ENCODE measurements at regions not wholly inside any gene's neighbourhood (a gene's known extent, or its start where the extent isn't known, plus 50 kb on each side); places are given as distances from the start of the nearest gene placed in this dataset.
"Not testable (repeated sequence)": the region's sequence is repeated elsewhere in the genome, so short reads cannot be mapped to it uniquely, and the experiment has no call there.

GRCh38 chr7:94277236-94277635 lies 117.5 kb upstream of the COL1A2 start:
- DNase-seq, result no peak

DNA sequence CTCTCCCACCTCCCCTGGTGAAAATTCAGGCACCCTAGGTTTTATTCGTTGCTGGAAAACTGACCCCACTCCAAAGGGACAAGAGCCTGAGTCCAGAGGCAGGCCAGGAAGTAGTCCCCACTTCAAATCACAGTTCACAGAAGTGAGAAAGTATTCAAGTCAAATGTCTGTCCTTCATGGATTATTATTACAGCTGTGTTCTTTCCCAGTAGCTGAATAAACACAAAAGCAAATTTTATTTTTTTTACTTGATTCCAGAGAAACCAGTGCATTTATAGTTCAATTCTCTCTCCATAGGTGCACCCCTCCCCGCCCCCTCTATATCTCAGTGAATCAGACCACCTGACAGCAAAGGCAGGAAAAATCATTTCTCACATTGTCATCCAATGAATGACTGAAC lies 113.8 kb upstream of the COL1A2 start:
- DNase-seq, result no peak

DNA sequence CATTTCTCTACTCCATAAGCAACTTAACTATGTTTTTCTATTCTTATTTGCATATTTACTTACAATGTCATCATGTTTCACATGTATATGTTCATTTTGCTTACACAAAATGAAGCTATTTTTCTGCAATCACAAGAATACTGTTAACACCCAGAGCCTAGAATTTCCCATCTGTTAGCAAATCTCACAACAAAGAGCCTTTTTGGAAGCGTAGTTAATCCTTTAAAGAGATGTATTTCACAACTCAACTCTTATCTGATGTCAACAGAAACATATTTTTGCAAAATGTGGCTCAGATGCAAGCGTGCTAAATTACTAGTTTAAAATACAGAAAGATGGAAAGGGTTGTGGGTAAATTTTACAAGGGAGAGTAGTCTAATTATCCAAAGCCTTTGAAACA lies 110.6 kb upstream of the COL1A2 start:
- no peak for DNase-seq

GRCh38 chr7:94286111-94286510 lies 108.6 kb upstream of the COL1A2 start:
- no peak for DNase-seq

- DNase-seq, result no peak
Measured at GRCh38 chr7:94288096-94288495, 106.6 kb upstream of the COL1A2 start.

DNA sequence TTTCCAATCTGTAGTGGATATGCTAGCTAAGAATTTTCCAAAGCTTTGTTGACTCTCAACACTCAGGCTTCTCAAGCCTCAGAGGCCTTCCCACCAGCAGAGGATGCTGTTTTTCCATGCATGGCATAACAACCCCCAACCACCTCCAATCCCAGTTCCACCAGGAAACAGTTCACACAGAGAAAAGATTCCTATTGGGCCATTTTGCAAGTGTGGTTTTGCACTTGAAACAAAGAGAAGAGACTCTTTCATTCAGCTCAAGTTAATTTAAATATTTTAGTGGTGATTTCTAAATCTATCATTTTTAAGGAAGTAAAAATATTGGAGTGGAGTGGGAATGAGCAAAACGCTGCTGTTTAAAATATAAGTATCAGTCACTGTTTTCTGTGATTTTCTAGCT lies 105.6 kb upstream of the COL1A2 start:
- DNase-seq, result no peak

GRCh38 chr7:94294471-94295131 lies 100.1 kb upstream of the COL1A2 start:
- DNase-seq, result no peak

DNA sequence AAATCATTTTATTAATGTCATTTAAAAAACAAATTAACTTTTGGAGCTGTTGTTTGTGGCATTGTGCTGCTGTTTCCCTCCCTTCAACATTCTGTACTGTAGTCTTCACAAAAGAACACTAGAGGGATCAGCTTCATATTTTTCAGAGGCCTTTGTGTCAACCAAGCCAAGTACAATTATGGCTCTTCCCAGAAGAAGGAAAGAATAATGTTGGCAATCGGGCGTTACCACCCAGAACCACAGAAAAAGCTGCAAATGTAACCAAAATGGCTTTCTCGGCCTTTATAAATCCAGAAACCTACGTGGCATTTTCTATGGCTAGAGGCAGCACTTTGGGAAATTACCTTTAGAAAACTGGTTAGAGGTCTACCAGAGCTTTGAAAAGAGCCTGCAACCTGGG lies 98.8 kb upstream of the COL1A2 start:
- DNase-seq, result no peak

- no peak for DNase-seq
Measured at GRCh38 chr7:94296881-94297280, 97.8 kb upstream of the COL1A2 start.

DNA sequence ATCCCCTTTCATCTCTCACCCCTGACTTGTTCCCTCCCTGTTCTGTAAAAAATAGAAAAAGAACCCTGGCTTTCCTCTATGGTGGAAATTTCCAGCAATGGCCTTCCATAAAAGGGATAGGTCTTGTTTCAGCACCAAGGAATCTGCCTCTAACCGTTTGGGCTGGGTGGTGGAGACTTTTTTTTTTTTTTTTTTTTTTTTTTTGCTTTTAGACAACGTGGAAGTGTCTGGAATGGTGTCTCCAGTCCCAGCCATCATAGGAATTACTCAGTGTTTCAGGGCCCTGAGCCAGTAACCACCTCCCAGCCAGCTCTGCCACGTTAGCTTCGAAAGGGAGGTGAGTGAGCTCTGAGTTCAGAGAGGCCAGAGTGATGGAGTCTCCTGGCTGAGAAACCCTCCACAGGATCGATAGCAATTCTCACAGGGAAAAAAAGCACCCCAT lies 97.3 kb upstream of the COL1A2 start:
- DNase-seq, result no peak

- DNase-seq, result no peak
Measured at GRCh38 chr7:94298943-94299342, 95.8 kb upstream of the COL1A2 start.

DNA sequence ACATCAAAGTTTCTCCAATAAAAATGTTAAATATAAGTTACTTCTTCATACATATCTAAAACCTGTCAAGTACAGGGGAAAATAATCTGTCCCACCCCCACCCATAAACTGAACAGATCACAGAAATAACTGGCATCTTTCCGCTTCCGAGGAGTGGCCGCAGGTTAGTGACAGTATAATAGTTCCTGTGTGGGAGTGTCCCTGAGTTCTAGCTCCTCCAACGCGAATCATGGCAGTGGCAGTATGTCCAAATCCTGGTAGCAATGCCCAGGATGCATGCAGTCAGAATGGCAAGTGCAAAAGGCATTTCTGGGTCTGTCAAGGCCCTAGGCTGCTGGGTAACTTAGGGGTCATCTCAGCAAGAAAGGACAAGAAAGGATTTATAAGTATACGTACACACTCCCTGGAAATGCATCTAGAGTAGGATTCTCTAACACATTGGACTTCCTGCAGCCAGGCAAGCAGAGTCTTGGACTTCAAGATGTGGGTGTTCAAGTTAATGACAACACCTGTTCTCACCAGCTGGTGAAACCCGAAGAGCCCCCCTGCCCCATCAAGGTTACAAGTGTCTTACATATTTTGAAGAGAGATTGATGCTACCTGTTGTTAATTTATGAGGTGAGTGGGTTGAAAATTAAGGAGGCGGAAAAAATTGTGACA lies 94.4 kb upstream of the COL1A2 start:
- DNase-seq, result no peak

GRCh38 chr7:94301024-94301586 lies 93.6 kb upstream of the COL1A2 start:
- DNase-seq, result no peak

GRCh38 chr7:94303118-94303517 lies 91.6 kb upstream of the COL1A2 start:
- no peak for DNase-seq

- DNase-seq, result no peak
Measured at GRCh38 chr7:94303695-94304094, 91.0 kb upstream of the COL1A2 start.

DNA sequence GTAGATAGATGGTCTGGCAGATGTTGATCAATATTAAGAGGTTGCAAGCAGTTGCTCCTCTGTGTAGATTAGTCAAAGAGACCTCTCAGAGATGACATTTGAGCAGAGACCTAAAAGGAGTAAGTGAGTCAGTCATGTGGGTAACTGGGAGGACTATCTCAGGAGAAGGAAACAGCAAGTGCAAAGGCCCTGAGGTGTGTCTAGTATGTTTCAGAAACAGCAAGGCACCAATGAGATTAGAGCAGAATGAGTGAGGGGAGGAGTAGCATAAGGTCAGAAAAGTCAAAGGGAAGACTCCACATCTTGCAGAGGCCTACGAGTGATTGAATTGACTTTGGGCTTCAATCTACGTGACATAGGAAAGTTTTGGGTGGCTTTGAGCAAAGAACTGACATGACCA lies 89.8 kb upstream of the COL1A2 start:
- DNase-seq, result no peak

GRCh38 chr7:94305836-94306235 lies 88.9 kb upstream of the COL1A2 start:
- no peak for DNase-seq

DNA sequence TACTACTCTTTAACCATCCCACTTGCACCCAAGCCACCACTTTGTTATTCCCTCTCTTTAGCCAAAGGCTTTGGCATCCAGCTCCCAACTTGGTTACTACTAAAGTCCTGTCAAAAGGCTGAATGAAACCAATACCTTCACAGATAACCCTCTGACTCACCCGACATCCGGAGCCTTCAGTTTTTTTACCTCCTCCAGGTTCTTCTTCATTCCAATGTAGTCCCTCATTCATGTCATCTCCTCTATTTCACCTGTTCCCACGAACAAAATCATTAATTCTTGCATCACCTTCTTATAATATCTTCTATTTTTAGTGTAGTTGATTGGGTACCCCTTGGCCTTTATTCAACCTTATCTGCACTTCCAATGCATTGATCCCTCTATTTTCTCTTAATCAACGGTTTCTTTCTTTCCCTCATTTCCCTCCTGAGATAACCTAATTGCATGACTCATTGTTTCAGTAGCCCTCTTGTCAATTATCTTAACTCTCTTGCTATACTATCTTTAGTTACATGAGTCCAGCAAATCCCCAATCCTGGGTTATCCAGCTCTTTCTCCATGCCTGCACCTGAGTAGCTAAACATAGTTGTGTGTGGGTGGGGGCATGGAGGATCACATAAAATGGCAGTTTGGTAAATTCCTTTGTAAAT lies 87.2 kb upstream of the COL1A2 start:
- DNase-seq, result no peak

DNA sequence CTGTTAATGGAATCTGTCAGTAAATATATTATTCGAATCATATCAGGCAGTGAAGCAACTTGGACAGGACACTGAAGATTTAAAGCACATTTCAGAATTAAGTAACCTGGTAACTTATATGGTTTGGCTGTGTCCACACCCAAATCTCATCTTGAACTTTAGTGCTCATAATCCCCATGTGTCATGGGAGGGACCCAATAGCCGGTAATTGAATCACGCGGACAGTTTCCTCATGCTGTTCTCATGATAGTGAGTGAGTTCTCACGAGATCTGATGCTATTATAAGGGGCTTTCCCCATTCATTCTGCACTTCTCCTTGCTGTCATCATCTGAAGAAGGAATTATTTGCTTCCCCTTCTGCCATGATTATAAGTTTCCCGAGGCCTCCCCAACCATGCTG lies 83.2 kb upstream of the COL1A2 start:
- DNase-seq, result no peak

GRCh38 chr7:94313926-94314325 lies 80.8 kb upstream of the COL1A2 start:
- no peak for DNase-seq

- no peak for DNase-seq
Measured at GRCh38 chr7:94314413-94315410, 80.0 kb upstream of the COL1A2 start.

DNA sequence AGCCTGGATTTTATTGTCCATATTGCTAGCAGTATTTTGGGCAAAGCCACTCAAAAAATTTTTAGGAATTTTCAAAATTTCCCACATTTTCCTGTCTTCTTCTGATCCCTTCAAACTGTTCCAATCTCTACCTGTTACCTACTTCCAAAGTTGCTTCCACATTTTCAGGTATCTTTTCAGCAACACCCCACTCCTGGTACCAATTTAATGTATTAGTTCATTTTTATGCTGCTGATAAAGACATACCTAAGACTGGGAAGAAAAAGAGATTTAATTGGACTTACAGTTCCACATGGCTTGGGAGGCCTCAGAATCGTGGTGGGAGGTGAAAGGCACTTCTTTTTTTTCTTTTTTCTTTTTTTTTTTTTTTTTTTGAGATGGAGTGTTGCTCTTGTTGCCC lies 73.6 kb upstream of the COL1A2 start:
- DNase-seq, result not testable (repeated sequence)

DNA sequence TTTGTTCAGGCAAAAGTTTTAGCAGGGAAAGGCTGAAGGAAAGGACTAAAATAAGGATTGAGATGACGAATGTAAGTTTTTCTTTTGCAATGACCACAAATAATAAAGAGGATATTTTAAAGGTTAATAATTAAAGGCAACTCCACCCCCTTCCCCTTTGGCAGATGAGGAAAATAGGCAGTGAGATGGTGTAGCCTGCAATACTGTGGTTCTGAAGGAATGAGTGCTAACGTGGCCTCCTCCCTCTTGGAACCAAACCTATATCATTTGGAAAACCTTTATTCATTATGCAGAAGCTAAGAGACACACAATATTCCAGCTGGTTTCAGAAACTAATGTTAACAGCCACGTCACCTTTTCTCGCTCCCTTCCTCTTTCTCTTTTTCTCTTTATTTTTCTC lies 70.9 kb upstream of the COL1A2 start:
- DNase-seq, result no peak
